ENCODE measurements at regions not wholly inside any gene's neighbourhood (a gene's known extent, or its start where the extent isn't known, plus 50 kb on each side); places are given as distances from the start of the nearest gene placed in this dataset.

DNA sequence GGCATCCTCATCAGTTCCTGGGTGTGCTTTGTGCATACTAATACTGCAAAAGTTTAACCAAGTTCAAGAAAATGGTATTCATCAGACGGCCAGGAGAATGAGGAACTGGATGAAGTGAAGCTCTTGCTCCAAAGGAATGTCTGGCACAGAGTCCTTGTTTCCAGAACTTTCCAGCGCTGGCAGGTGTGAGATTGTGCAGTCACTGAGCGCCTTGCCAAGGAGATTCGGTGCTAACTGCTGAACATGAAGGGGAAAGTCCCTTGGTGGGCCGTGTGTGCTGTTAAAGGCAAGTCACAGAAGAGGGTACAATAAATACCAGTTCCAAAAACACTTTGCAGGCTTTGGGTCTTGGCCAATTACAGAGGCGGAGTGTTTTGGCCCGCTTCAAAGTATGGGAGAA is 262.3 kb upstream of the SOX4 start:
- Histone ChIP-seq H3K36me3 (ENCODE audit: insufficient read depth, low read length) (no peaks in the 10 kb centered on the region), H2AFZ (ENCODE audit: low read length) (no peak overlapping the region), H3K4me1 (ENCODE audit: insufficient read depth, low read length, severe bottlenecking) (no peaks in the 10 kb centered on the region), H3F3A (ENCODE audit: insufficient read depth, low read length) (no peaks in the 10 kb centered on the region), H4K20me1 (ENCODE audit: insufficient read depth, low read length) (no peaks in the 10 kb centered on the region), H3K9me2 (ENCODE audit: low read depth, low read length) (no peaks in the 10 kb centered on the region), H3K4me3 (ENCODE audit: low read depth, low read length, poor library complexity, severe bottlenecking) (no peak overlapping the region), H3K9me3 (ENCODE audit: low read length) (no peaks in the 10 kb centered on the region), H3K4me2 (ENCODE audit: low read length) (no peak overlapping the region), H3K27ac (ENCODE audit: low read depth, low read length, poor library complexity, severe bottlenecking) (no peak overlapping the region), H3K79me2 (ENCODE audit: insufficient read depth, low read length) (no peaks in the 10 kb centered on the region), H3K9ac (ENCODE audit: low read length) (no peak overlapping the region), H3K27me3 (ENCODE audit: insufficient read depth, low read length) (no peaks in the 10 kb centered on the region)
- TF ChIP-seq, protein P1, sequence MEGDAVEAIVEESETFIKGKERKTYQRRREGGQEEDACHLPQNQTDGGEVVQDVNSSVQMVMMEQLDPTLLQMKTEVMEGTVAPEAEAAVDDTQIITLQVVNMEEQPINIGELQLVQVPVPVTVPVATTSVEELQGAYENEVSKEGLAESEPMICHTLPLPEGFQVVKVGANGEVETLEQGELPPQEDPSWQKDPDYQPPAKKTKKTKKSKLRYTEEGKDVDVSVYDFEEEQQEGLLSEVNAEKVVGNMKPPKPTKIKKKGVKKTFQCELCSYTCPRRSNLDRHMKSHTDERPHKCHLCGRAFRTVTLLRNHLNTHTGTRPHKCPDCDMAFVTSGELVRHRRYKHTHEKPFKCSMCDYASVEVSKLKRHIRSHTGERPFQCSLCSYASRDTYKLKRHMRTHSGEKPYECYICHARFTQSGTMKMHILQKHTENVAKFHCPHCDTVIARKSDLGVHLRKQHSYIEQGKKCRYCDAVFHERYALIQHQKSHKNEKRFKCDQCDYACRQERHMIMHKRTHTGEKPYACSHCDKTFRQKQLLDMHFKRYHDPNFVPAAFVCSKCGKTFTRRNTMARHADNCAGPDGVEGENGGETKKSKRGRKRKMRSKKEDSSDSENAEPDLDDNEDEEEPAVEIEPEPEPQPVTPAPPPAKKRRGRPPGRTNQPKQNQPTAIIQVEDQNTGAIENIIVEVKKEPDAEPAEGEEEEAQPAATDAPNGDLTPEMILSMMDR (IDR thresholded peaks at IDR 0.05; ENCODE audit: low read length) = no peak
- TF ChIP-seq EZH2 (IDR thresholded peaks at IDR 0.05; ENCODE audit: borderline replicate concordance, low read length) = no peak

DNA sequence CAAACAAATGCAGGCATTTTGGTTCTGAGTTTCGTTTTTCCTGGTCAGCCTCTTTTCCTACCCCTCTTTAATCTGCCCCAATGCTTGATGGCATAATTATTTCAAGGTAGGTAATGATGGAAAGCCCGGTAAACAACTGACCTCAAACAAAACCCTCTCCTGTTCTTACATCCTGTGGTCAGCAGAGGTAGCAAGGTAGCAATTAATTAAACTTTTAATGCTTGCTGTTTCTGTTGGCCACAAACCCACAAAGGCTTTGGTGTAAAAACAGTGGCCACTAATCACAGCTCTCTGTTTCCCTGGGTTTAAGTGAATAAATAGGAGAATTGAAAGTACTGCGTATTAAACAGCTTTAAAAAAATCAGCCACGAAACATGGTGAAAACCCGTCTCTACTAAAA is 261.5 kb upstream of the SOX4 start:
- no peaks in the 10 kb centered on the region for H3K9me3 ChIP-seq (ENCODE audit: low read length)
- no peaks in the 10 kb centered on the region for H4K20me1 ChIP-seq (ENCODE audit: insufficient read depth, low read length)
- no peaks in the 10 kb centered on the region for H3K79me2 ChIP-seq (ENCODE audit: insufficient read depth, low read length)
- no peak overlapping the region for H3K27ac ChIP-seq (ENCODE audit: low read depth, low read length, poor library complexity, severe bottlenecking)
- no peaks in the 10 kb centered on the region for H3K36me3 ChIP-seq (ENCODE audit: insufficient read depth, low read length)
- no peak overlapping the region for H3K4me3 ChIP-seq (ENCODE audit: low read depth, low read length, poor library complexity, severe bottlenecking)
- no peak for TF ChIP-seq EZH2 (IDR thresholded peaks at IDR 0.05; ENCODE audit: borderline replicate concordance, low read length)
- TF ChIP-seq, protein P1 (IDR thresholded peaks at IDR 0.05; ENCODE audit: low read length) = no peak
- H3K4me1 ChIP-seq (ENCODE audit: insufficient read depth, low read length, severe bottlenecking) = no peaks in the 10 kb centered on the region
- no peak overlapping the region for H3K4me2 ChIP-seq (ENCODE audit: low read length)
- H2AFZ ChIP-seq (ENCODE audit: low read length) = no peak overlapping the region
- no peaks in the 10 kb centered on the region for H3F3A ChIP-seq (ENCODE audit: insufficient read depth, low read length)
- no peak overlapping the region for H3K9ac ChIP-seq (ENCODE audit: low read length)
- no peaks in the 10 kb centered on the region for H3K27me3 ChIP-seq (ENCODE audit: insufficient read depth, low read length)
- H3K9me2 ChIP-seq (ENCODE audit: low read depth, low read length) = no peaks in the 10 kb centered on the region

DNA sequence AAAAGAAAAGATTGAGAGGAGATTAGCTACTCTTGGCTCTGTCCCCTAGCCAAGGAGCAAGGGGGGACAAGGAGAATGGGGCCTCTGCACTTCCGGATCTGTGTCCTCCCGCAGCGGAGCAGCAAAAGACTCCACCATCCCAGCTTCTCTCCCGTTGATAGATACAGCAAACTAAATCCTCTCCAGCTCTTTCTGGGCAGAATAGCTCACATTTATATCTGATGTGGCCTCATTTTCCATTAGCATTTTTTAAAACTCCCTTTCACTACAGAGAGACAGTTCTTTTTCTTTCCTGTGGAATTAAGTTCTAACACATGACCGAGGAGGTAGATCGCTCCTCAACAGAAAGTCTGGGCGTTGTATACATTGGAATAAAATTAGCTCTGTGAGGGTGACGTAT is 260.9 kb upstream of the SOX4 start:
- no peak for TF ChIP-seq EZH2 (IDR thresholded peaks at IDR 0.05; ENCODE audit: borderline replicate concordance, low read length)
- TF ChIP-seq, protein P1 (IDR thresholded peaks at IDR 0.05; ENCODE audit: low read length) = no peak
- H2AFZ ChIP-seq (ENCODE audit: low read length) = no peak overlapping the region

More for the DNA sequence above, 260.9 kb upstream of the SOX4 start:
- Histone ChIP-seq H3F3A (ENCODE audit: insufficient read depth, low read length) (no peaks in the 10 kb centered on the region), H3K36me3 (ENCODE audit: insufficient read depth, low read length) (no peaks in the 10 kb centered on the region), H3K79me2 (ENCODE audit: insufficient read depth, low read length) (no peaks in the 10 kb centered on the region), H3K4me1 (ENCODE audit: insufficient read depth, low read length, severe bottlenecking) (no peaks in the 10 kb centered on the region), H3K9me3 (ENCODE audit: low read length) (no peaks in the 10 kb centered on the region), H3K4me3 (ENCODE audit: low read depth, low read length, poor library complexity, severe bottlenecking) (no peak overlapping the region), H3K27me3 (ENCODE audit: insufficient read depth, low read length) (no peaks in the 10 kb centered on the region), H3K4me2 (ENCODE audit: low read length) (no peak overlapping the region), H3K27ac (ENCODE audit: low read depth, low read length, poor library complexity, severe bottlenecking) (no peak overlapping the region), H3K9ac (ENCODE audit: low read length) (no peak overlapping the region), H3K9me2 (ENCODE audit: low read depth, low read length) (no peaks in the 10 kb centered on the region), H4K20me1 (ENCODE audit: insufficient read depth, low read length) (no peaks in the 10 kb centered on the region)

Data from OCI-LY1 (cell line).